ENCODE measurements at regions not wholly inside any gene's neighbourhood (a gene's known extent, or its start where the extent isn't known, plus 50 kb on each side); places are given as distances from the start of the nearest gene placed in this dataset.
"Not testable (repeated sequence)": the region's sequence is repeated elsewhere in the genome, so short reads cannot be mapped to it uniquely, and the experiment has no call there.

DNA sequence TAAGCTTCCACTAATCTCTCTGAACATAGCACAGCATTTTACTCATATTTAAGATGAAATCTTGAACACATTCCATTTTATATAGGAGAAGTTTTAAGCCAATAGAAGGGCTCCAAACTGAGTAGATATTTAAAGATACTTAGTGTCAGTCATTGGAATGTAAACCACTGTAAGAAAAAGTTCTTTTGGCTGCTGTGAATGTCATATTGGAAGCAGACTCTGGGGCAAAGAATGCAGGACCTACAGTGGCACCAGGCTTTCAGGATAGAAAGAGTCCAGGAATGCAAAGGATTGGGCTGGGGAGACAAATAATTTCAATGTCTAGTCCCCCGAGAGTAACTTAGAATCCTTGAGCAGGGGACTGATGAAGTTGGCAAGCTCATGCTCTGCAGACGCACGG, 1047.7 kb downstream of the STIM2 start:
- DNase-seq: no peak

DNA sequence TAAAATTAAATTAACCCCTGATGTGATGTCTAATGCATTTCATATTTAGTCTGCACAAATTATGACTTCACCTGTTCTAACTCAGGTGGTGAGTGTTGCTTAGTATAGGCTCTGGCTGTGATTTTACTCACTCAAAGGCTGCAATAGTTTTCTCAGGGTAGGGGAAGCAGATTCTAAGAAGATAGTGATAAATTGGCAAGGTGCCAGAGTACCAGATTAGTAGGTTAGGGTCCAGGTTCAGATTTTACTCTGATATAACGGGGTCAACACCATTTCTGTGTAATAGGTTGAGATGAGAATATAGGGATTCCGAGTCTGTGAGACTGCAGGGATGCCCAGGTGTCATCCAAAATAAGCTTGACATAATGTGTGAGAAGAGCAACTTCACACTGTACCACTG, 1049.6 kb downstream of the STIM2 start:
- DNase-seq: no peak

DNA sequence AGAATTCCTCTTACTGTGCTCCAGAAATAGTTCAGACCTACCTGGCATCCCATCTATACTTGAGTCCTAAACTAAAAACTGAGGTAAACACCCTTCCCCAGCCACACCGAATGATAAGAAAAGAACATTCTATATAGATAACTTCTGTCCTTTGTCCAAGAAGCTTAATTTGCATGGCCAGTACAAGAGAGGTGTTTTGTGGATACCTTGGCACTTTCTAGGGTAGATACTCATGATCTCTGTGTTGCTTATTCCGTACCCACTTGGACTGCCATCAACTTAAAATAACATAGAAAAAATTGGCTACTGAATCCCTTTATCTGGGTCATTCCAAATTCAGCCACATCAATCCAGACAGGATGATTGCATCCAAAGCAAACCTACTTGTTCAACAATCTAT, 1050.4 kb downstream of the STIM2 start:
- no peak for DNase-seq

DNA sequence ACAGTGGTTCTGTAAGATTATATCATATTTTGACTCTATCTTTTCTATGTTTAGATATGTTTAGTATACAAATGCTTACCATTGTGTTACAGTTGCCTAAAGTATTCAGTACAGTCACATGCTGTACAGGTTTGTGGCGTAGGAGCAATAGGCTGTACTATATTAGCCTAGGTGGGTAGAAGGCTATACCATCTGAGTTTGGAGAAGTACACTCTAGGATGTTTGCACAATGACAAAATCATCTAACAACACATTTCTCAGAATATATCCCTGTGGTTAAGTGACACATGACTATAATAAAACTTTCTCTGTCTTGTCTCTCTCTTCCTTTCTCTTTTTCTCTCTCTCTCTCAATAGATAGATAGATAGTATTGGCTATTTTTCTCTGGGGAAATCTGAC, 1053.1 kb downstream of the STIM2 start:
- DNase-seq: no peak

DNA sequence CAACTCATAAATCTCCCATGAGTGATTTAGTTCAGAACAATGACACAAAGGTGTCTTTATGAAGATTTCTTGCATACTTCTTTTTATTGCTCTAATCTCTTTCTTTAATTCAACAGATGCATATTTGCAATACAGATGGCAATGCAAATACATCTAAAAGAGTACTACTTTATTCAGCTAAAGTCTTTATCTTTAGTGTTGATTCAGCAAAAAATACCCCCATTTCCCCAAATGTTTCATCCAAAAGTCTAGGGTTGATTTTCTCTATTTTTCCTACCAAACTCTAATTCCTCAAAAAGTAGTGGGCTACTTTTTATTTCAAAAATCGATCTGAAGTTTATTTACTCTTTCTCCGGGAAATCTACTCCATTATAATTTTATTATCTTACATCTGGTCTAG, 1055.2 kb downstream of the STIM2 start:
- DNase-seq: no peak

DNA sequence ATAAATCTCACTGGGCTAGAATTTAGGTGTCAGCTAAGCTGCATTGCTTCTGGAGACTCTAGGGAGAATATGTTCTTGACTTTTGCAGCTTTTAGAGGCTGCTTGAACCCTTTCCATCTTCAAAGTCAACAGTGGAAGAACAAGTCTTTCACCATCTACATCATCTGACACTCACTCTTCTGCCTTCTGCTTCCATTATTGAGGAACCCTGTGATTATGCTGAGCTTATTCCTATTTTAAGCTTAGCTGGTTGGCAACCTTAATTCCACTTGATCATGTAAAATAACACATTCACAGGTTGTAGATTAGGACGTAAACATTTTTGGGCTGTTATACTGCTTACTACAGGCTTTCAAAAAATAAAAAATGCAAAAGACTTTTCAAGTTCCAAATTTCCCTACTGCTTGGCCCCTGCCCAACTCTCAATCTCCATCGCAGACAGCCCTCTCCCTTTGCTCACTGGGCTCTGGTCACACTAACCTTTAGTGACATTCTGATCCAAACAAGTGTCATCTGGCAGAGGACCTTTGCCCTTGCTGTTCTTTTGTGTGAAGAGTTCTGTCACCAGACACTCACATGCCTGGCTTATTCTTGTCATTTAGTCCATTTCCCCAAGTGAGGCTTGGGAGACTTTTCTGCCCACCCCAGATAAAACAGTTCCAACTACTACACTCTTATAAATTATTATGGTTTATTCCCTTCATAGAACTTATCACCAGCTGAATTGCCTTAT, 1056.0 kb downstream of the STIM2 start:
- DNase-seq: no peak

DNA sequence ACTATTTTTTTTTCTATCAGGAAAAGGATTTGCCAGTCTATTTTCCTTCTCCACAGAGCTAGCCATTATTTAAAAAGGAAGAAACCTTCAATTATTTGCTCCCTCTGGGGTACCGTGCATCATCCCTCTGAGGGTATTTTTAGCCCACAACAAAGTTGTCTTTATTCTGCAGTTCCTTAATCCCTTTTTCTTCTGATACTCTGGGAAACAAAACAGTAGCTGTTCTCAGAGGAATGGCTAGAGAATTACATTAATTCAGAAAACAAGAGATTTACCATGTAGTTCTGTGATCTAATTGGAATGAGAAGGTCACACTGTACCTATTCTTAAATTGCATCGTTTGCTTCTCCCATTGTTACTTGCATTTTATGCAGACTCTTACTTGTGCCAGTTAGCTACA, 1056.7 kb downstream of the STIM2 start:
- no peak for DNase-seq

DNA sequence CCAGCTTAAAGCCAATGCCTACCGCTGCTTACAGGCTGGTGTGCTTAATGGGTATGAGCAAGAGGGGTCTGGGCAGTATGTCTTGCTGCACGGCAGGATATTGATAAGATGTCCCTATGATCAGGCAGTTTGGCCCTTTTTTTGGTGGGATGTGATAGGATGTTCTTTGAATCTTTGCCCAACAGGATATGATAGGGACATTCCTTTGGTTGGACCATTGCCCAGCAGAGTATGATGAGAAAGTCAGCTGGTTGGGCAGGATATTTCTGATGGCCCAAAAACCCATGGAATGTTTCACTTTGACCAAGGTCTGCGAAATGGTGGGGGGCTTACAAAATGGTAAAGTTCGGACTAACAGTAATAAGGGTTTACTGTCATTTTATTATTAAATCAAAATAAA, 1060.6 kb downstream of the STIM2 start:
- no peak for DNase-seq

DNA sequence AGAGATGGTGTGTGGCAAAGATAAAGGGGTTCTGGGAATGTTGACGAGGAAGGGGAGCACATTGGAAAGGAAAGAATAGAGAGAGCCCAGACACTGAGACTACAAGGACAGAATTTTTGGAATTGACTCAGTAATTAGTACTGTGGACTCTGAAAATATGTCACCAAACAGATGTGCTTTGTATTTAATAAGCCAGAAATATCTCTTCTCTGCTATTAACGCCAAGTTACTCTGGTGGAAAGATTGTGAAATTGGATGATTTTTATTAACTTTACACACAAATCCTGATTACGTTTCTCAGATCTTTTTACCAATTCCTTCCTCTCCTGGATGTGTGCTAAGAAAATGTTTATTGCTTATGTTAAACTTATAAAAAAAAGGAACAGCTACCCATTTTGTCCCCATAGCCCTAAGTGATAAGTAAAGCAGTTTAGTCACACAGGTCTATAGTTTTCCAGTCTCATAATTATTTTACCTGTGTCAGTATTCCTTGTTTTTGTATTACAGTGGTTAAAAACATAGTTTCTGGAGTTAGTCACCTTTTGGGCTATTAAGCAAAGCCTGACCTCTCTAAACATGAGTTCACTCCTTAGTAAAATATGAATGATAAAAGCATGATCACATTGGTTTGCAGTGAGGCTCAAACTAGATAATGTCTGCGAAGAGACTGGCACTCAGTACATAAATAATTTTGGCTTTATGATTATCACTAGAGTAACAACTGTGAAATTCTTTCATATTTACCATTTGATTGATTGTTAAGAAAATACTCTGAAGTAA, 1068.3 kb downstream of the STIM2 start:
- DNase-seq: no peak

DNA sequence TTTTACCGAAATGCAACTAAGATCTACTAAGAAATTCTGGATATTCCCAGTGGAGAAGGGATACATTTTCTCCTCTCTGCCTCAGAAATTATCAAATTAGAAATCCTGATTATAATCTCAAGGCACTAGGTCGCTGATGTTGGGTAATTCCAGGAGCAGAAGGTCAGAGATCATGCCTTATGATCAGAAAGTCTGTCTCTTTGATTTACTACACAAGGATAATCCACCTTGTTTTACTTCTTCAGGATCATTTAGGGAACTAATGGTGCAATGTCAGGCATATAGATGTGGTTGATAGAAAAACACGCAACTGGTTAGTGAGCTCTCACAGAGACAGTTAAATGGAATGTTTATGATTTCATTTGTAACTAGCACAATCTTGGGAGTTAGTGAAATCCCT, 1069.7 kb downstream of the STIM2 start:
- no peak for DNase-seq

DNA sequence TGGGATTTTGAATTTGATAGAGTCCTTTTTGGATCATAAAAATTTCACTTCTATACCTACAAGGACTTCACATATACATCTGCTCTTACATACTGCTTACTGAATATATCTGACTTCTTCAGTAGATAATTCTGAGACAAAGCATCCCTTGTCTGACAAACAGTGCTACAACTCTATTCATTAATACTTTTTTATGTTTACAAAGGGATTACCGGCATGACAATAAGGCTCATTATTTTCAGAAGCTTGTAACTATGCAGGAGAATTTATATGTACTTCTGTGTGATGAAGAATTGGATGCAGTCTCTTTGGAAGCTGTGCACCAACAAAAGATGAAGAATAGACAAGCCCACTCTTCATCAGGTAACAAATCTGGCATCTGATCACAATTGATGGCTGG, 1070.3 kb downstream of the STIM2 start:
- DNase-seq: no peak

DNA sequence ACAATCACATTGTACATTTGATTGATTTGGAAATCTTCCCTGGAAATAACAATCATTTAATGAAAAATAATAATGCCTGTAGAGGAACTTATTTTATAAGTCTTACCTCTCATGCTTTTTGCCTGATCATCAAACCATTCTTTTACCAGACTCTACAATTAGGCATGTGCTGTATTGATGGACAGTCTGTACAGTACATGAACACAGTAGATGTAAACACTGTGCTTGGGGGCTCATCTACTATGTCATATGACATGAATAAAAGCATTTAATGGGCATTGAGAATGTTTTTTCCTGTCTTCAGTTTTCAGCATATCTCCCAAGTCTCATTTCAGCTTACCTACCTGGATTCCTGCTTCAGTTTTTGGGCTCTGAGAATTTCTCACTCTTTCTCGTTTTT, 1070.9 kb downstream of the STIM2 start:
- DNase-seq: no peak

DNA sequence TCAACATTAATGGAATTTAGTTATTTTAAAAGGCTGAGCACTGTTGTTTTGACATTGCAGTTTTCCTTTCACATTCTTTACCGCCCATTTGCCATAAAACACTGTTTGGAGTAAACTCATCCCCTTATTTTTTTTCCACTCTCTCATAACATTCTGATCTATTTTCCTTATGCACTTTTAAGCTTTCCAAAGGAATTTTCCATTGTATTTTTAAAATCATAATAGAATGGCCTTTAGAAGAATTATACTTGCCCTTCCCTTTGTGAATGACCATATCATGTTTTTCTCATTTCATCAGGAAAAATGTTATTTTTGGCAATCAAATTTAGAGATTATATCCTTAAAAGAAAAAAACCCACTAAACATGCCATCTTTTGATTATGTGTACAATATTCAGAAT, 1074.2 kb downstream of the STIM2 start:
- no peak for DNase-seq

DNA sequence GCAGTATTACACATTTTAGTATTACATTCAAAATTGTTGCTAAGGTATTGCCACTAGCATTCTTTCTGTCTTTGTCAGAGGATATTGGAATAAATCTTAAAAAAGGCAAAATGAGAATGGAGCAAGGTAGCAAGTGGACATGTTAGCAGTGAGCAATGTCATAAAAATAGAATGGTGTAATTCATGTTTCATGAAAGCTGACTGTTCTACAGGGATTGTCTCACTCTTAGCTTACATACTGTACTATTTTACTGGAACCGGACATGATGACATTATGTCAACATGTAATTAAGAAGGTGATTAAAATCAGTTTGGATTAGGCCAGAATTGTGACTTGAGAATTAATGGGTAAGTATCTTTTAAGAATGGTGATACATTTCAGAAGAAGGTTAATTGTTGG, 1086.2 kb downstream of the STIM2 start:
- no peak for DNase-seq

DNA sequence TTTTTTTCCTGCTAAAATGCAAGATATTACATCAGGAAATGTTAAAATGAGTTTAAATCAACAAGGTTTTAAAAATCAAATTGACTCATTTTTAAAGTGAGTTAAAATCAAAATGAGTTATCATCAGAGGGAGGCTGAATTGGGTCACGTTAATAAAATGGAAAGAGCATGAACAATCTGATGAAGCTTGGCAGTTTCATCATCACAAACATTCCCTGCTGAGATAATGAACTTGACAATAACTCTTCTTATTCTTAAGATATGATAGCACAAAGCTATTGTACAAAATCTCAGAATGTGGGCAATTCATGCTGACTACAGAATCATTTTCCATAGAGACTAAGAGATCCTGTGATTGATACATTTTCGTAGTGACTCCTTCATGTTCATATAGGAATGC, 1086.7 kb downstream of the STIM2 start:
- no peak for DNase-seq

DNA sequence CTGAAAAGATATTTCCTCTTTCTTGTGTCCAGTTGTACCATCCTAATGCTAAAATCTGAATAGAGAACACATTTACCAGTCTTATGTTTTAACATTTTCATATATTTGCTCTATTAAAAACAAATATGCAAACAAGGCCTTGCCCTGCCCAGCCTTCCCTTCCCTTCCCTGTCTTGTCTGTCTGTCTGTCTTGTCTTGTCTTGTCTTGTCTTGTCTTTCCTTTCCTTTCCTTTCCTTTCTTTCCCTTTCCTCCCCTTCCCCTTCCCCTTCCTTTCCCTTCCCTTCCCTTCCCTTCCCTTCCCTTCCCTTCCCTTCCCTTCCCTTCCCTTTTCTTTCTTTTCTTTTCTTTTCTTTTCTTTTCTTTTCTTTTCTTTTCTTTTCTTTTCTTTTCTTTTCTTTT, 1103.5 kb downstream of the STIM2 start:
- DNase-seq: no peak

DNA sequence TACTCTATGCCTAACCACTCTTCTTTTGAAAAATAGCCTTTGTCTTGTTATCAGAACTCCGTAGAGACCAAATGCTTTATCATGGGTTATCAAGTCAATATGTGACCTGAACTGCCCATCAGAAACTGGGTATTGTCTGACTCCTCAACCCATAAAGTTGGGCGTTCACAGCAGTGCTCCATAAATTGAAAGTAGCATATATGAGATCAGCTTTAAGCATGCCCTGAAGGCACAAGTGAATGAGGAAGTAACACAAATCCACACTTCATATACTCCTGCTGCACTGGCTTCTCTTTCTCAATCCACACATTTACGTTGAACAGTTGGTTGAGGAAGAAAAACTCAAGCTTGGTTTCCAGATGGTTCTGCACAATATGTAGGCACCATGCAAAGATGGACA, 1106.0 kb downstream of the STIM2 start:
- no peak for DNase-seq

DNA sequence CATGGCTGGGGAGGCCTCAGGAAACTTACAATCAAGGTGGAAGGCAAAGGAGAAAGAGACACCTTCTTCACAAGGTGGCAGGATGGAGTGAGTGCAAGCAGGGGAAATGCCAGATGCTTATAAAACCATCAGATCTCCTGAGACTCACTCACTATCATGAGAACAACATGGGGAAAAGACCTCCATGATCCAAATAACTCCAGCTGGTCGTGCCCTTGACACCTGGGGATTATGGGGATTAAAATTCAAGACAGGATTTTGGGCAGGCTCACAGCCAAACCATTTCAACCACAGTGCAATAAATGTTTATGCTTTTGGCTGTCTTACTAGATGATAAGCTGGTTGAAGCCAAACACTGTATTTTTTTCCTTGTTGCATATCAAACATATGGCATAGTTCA, 1112.4 kb downstream of the STIM2 start:
- no peak for DNase-seq

DNA sequence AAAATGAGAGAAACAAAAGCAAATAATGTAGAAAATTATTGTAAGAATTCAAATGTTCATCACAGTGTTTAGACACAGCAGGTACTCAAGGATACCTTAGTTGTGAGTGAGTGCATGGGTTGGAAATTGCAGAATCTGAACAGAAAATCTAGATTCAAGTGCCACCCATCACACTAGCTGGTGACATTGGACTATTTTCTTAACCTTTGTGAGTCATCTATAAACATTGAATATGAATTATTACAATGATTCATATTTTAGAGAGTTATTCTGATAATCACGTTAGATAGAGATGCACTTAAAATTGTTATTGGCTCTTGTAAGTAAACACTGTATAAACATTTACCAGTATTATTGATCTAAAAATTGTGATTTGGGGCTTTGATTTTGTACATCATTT, 1113.1 kb downstream of the STIM2 start:
- DNase-seq: no peak

DNA sequence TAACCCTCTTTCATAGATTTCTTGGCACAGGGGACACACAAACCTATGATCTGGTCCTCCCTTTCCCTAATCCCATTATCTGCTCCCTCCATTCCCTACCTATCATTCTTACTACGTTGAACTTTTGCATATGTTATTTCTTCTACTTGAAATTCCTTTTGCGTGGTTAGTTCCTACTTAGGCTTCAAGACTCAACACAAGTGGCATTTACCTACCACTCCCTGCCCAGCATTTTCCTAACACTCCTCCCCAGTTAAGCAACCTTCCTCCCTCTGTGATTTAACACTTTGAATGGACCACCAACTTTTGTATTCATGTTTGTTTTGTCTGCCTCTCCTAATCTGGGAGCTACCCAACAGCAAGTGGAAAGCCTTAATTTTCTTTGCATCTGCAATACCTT, 1113.7 kb downstream of the STIM2 start:
- DNase-seq: no peak

DNA sequence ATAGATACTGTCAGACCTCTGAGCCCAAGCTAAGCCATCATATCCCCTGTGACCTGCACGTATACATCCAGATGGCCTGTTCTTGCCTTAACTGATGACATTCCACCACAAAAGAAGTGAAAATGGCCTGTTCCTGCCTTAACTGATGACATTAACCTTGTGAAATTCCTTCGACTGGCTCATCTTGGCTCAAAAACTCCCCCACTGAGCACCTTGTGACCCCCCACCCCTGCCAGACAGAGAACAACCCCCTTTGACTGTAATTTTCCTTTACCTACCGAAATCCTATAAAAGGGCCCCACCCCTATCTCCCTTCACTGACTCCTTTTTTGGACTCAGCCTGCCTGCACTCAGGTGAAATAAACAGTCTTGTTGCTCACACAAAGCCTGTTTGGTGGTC, 1114.2 kb downstream of the STIM2 start:
- not testable (repeated sequence) for DNase-seq

DNA sequence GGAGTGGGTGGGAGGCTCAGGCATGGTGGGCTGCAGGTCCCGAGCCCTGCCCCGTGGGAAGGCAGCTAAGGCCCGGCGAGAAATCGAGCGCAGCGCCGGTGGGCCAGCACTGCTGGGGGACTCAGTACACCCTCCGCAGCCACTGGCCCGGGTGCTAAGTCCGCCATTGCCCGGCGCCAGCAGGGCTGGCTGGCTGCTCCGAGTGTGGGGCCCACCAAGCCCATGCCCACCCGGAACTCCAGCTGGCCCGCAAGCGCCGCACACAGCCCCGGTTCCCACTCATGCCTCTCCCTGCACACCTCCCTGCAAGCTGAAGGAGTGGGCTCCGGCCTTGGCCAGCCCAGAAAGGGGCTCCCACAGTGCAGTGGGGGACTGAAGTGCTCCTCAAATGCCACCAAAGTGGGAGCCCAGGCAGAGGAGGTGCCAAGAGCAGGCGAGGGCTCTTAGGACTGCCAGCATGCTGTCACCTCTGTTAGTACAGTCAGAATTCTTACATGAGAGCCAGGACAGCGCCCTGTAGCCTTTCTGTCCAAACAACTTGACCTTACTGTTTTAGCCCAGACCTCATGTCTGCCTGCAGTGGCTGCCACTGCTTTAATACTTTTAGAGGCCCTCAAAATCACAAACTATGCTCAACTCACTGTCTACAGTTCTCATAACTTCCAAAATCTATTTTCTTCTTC, 1117.9 kb downstream of the STIM2 start:
- not testable (repeated sequence) for DNase-seq

DNA sequence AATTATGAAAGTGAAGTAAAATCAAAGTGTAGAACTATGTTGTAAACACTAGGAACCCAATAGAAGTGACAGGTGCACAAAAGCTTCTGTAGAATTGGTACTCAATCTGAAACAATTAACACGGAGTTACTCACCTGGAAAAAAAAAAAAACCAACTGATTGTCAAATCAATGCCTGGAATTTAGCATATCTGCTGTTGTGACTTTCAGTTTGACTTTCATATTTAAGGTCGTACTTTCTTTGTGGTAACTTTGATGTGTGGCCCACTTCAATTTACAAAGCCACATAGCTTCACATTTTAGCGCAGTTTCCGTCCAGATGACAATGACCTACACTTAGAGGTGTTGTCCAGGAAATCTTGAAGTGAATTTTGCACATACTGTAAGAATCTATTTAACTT, 1124.9 kb downstream of the STIM2 start:
- DNase-seq: no peak

DNA sequence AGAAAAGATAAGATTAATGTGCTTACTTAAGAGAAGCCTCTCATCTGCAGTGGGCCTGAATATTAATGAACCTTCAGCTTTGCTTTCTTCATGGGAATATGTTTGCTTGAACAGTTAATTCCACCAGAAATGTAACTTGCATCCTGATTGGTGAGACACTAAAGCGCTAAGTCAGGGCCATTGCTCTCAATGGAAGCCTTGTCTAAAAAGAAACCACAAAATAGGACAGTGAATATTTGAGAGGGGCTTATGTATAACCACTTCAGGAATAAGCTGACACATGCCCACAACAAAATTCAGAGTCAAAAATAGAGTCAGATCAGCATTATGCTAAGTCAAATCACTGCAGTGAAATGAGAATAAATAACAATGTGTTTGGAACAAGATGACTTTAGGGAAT, 1125.8 kb downstream of the STIM2 start:
- no peak for DNase-seq
